ENCODE measurements at regions not wholly inside any gene's neighbourhood (a gene's known extent, or its start where the extent isn't known, plus 50 kb on each side); places are given as distances from the start of the nearest gene placed in this dataset.
A peak's percentile ranks its signal among the peaks of the same experiment; 100 is the strongest.

- H3K9me3 ChIP-seq (ENCODE audit: control insufficient read depth, insufficient read depth, low read length) = no peaks in the 10 kb centered on the region; the same call in 1 of the 2 replicates
- POLR2A ChIA-PET = no interaction called here
- TF ChIP-seq CTCF (IDR thresholded peaks at IDR 0.05; ENCODE audit: low read depth, low read length) = no peak
- no peak overlapping the region for H3K4me3 ChIP-seq (ENCODE audit: low read depth, low read length)
- H3K27me3 ChIP-seq (ENCODE audit: control insufficient read depth, insufficient read depth, low read length) = peaks cover 4% of the 10 kb centered on the region
- no peak overlapping the region for H3K27ac ChIP-seq (ENCODE audit: low read depth, low read length)
- no peak for DNase-seq (ENCODE audit: low read depth, low spot score)
- CTCF ChIA-PET = interaction anchor here (1.0 kb wide), 1 partner anchor 7 kb away, joined by 4 read pairs; no protein-coding TSS in a partner anchor
These were observed 91.8 kb downstream of the SOD2 start for GRCh38 chr6:159601211-159601610.

GRCh38 chr6:159595173-159595572 is 97.9 kb downstream of the SOD2 start:
- Histone ChIP-seq H3K27me3 (ENCODE audit: control insufficient read depth, insufficient read depth, low read length) (no peaks in the 10 kb centered on the region), H3K27ac (ENCODE audit: low read depth, low read length) (peak overlapping the region; percentile 85), H3K4me3 (ENCODE audit: low read depth, low read length) (peak overlapping the region; percentile 21), H3K9me3 (ENCODE audit: control insufficient read depth, insufficient read depth, low read length) (no peaks in the 10 kb centered on the region)
- no peak for DNase-seq (ENCODE audit: low read depth, low spot score)
- CTCF ChIA-PET = interaction anchor here (0.6 to 3.5 kb wide), 9 partner anchors 10 to 924 kb away, joined by 3 to 15 read pairs (median 5); no protein-coding TSS in a partner anchor
- no peak; the same call in 1 of the 2 replicates for TF ChIP-seq CTCF (IDR thresholded peaks at IDR 0.05; ENCODE audit: low read depth, low read length)
- POLR2A ChIA-PET = no interaction called here

- ChIA-PET POLR2A (no interaction called here), CTCF (interaction anchor here (0.6 to 3.5 kb wide), 8 partner anchors 10 to 925 kb away, joined by 3 to 15 read pairs (median 6); no protein-coding TSS in a partner anchor)
- no peak overlapping the region for H3K4me3 ChIP-seq (ENCODE audit: low read depth, low read length)
- no peaks in the 10 kb centered on the region for H3K9me3 ChIP-seq (ENCODE audit: control insufficient read depth, insufficient read depth, low read length)
- DNase-seq (ENCODE audit: low read depth, low spot score) = no peak
- H3K27ac ChIP-seq (ENCODE audit: low read depth, low read length) = peak overlapping the region; percentile 85
- no peak; the same call in 1 of the 2 replicates for TF ChIP-seq CTCF (IDR thresholded peaks at IDR 0.05; ENCODE audit: low read depth, low read length)
- H3K27me3 ChIP-seq (ENCODE audit: control insufficient read depth, insufficient read depth, low read length) = no peaks in the 10 kb centered on the region
These were observed 98.3 kb downstream of the SOD2 start for GRCh38 chr6:159594750-159595117.

- peak overlapping the region; percentile 82 for H3K27ac ChIP-seq (ENCODE audit: low read depth, low read length)
- H3K27me3 ChIP-seq (ENCODE audit: control insufficient read depth, insufficient read depth, low read length) = no peaks in the 10 kb centered on the region
- TF ChIP-seq CTCF (IDR thresholded peaks at IDR 0.05; ENCODE audit: low read depth, low read length) = no peak
- no peak overlapping the region for H3K4me3 ChIP-seq (ENCODE audit: low read depth, low read length)
- no peaks in the 10 kb centered on the region for H3K9me3 ChIP-seq (ENCODE audit: control insufficient read depth, insufficient read depth, low read length)
- ChIA-PET POLR2A (interaction anchor here (0.7 kb wide), 1 partner anchor 133 kb away, joined by 3 read pairs; the partner anchor contains the start of gene WTAP), CTCF (interaction anchor here (0.9 to 3.5 kb wide), 7 partner anchors 9 to 420 kb away, joined by 3 to 15 read pairs (median 4); no protein-coding TSS in a partner anchor)
- DNase-seq (ENCODE audit: low read depth, low spot score) = no peak
These were observed 98.8 kb downstream of the SOD2 start for GRCh38 chr6:159594106-159594749.

- no peak for TF ChIP-seq CTCF (IDR thresholded peaks at IDR 0.05; ENCODE audit: low read depth, low read length)
- ChIA-PET CTCF (interaction anchor here (0.8 to 1.0 kb wide), 2 partner anchors 64 kb away, joined by 3 to 8 read pairs; no protein-coding TSS in a partner anchor), POLR2A (no interaction called here)
These were observed 102.2 kb downstream of the SOD2 start for GRCh38 chr6:159590835-159591234.

More at GRCh38 chr6:159590835-159591234, 102.2 kb downstream of the SOD2 start:
- Histone ChIP-seq H3K9me3 (ENCODE audit: control insufficient read depth, insufficient read depth, low read length) (no peaks in the 10 kb centered on the region), H3K27ac (ENCODE audit: low read depth, low read length) (no peak overlapping the region), H3K4me3 (ENCODE audit: low read depth, low read length) (no peak overlapping the region), H3K27me3 (ENCODE audit: control insufficient read depth, insufficient read depth, low read length) (peaks cover 6% of the 10 kb centered on the region)
- no peak for DNase-seq (ENCODE audit: low read depth, low spot score)
